Liver (tissue), 8 donors: ENCODE measurements at regions not wholly inside any gene's neighbourhood (a gene's known extent, or its start where the extent isn't known, plus 50 kb on each side); places are given as distances from the start of the nearest gene placed in this dataset.

Experiments used
- DNase-seq: peaks from one replicate; pipeline ENCODE4 v3.0.0-alpha.2; 2017; ENCODE audit warnings: low spot score
- H3K27ac ChIP-seq, 2 donors: one replicate each; pipeline ENCODE4 v1.7.0; 2013; ENCODE audit warnings: inconsistent platforms in 2 of 2, low read length in 2 of 2, control low read depth in 1 of 2, low read depth in 1 of 2, mild to moderate bottlenecking in 1 of 2
- H3K27me3 ChIP-seq, 4 donors: one replicate each; pipeline versions ENCODE4 v1.6.1 to v1.7.0; 2013; ENCODE audit warnings: low read length in 3 of 4, inconsistent platforms in 1 of 4, mild to moderate bottlenecking in 1 of 4, moderate library complexity in 1 of 4; ENCODE audit not compliant: control insufficient read depth in 4 of 4, insufficient read depth in 4 of 4
- H3K36me3 ChIP-seq, 4 donors: one replicate each; pipeline versions ENCODE4 v1.6.1 to v1.7.0; 2013; ENCODE audit warnings: low read length in 3 of 4, mild to moderate bottlenecking in 3 of 4, low read depth in 1 of 4, moderate library complexity in 1 of 4; ENCODE audit not compliant: control insufficient read depth in 4 of 4, insufficient read depth in 3 of 4
- H3K4me1 ChIP-seq, 4 donors: one replicate each; pipeline versions ENCODE4 v1.6.1 to v1.7.0; 2013; ENCODE audit warnings: low read length in 3 of 4, mild to moderate bottlenecking in 3 of 4, moderate library complexity in 1 of 4; ENCODE audit not compliant: control insufficient read depth in 4 of 4, insufficient read depth in 4 of 4
- H3K4me3 ChIP-seq, 3 donors: one replicate each; pipeline versions ENCODE4 v1.6.1 to v1.7.0; 2013; ENCODE audit warnings: low read length in 3 of 3, control low read depth in 1 of 3, low read depth in 1 of 3, mild to moderate bottlenecking in 1 of 3
- H3K9ac ChIP-seq, 2 donors: one replicate each; pipeline ENCODE4 v1.7.0; 2013; ENCODE audit warnings: low read length in 2 of 2, mild to moderate bottlenecking in 2 of 2, moderate library complexity in 2 of 2, control low read depth in 1 of 2, low read depth in 1 of 2
- H3K9me3 ChIP-seq, 4 donors: one replicate each; pipeline versions ENCODE4 v1.6.1 to v1.7.0; 2013; ENCODE audit warnings: low read length in 3 of 4; ENCODE audit not compliant: control insufficient read depth in 4 of 4
- ATF3 ChIP-seq: IDR thresholded peaks from 2 replicates; pipeline ENCODE4 v1.6.1; 2016; ENCODE audit warnings: antibody characterized with exemption
- CTCF ChIP-seq: fragments of 150-350 bp; IDR thresholded peaks from 2 replicates; pipeline ENCODE4 v1.5.1; 2017; ENCODE audit warnings: improper control_type of control experiment, low read depth, low read length; ENCODE audit not compliant: missing input control
- EGR1 ChIP-seq, 2 donors: IDR thresholded peaks; 2 replicates each; pipeline ENCODE4 v1.6.1; 2016 to 2018; ENCODE audit warnings: antibody characterized with exemption in 2 of 2, low read depth in 2 of 2
- FOXA1 ChIP-seq: IDR thresholded peaks from 2 replicates; pipeline ENCODE4 v1.6.1; 2016; ENCODE audit warnings: antibody characterized with exemption
- GABPA ChIP-seq, 2 donors: IDR thresholded peaks in 1 of 2; conservative IDR thresholded peaks in 1 of 2; 2 replicates each; pipeline ENCODE4 v1.6.1; 2016; ENCODE audit warnings: antibody characterized with exemption in 2 of 2, mild to moderate bottlenecking in 1 of 2, moderate library complexity in 1 of 2
- HNF4A ChIP-seq, 2 donors: conservative IDR thresholded peaks; 2 replicates each; pipeline ENCODE4 v1.6.1; 2016; ENCODE audit warnings: antibody characterized with exemption in 2 of 2, mild to moderate bottlenecking in 2 of 2
- JUND ChIP-seq, 2 donors: IDR thresholded peaks; 2 replicates each; pipeline ENCODE4 v1.6.1; 2016; ENCODE audit warnings: antibody characterized with exemption in 2 of 2
- NR2F2 ChIP-seq: IDR thresholded peaks from 2 replicates; pipeline ENCODE4 v1.6.1; 2016; ENCODE audit warnings: antibody characterized with exemption
- TAF1 ChIP-seq: conservative IDR thresholded peaks from 2 replicates; pipeline ENCODE4 v1.6.1; 2016; ENCODE audit warnings: antibody characterized with exemption, mild to moderate bottlenecking
- YY1 ChIP-seq: IDR thresholded peaks from 2 replicates; pipeline ENCODE4 v1.6.1; 2016; ENCODE audit warnings: antibody characterized with exemption, mild to moderate bottlenecking
- WGBS: extraction: QIAGEN DNeasy Blood & Tissue Kit; methylation state at CpG from one replicate; pipeline ENCODE4 v1.1.7; 2013; 5-methylcytosine and 5-hydroxymethylcytosine counted together
- TF ChIP-seq, protein P1 (sequence below): IDR thresholded peaks from 2 replicates; pipeline ENCODE4 v1.6.1; 2016; ENCODE audit warnings: antibody characterized with exemption
- TF ChIP-seq, protein P2 (sequence below): IDR thresholded peaks from 2 replicates; pipeline ENCODE4 v1.6.1; 2016; ENCODE audit warnings: antibody characterized with exemption
- donor health status: healthy.
- donor health status: healthy.
- donor health status: healthy.
- donor health status: healthy.
- donor health status: healthy.

GRCh38 chr11:28529046-28529445 lies 420.9 kb downstream of the METTL15 start:
- Histone ChIP-seq H3K27ac (no peak overlapping the region), H3K4me1 (no peaks in the 10 kb centered on the region), H3K9ac (no peak overlapping the region), H3K36me3 (no peaks in the 10 kb centered on the region), H3K9me3 (peaks cover 0 to 11% (median 5%) of the 10 kb centered on the region in 4 donors), H3K27me3 (no peaks in the 10 kb centered on the region), H3K4me3 (no peak overlapping the region)
- TF ChIP-seq JUND (IDR thresholded peaks at IDR 0.05) (no peak), ATF3 (no peak), NR2F2 (no peak), CTCF (no peak), YY1 (no peak), TAF1 (no peak), FOXA1 (no peak)
- TF ChIP-seq, protein P1, sequence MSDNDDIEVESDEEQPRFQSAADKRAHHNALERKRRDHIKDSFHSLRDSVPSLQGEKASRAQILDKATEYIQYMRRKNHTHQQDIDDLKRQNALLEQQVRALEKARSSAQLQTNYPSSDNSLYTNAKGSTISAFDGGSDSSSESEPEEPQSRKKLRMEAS, result no peak
- WGBS, result 89% methylated on average over 3 of the region's 3 CpGs
- DNase-seq, result no peak

GRCh38 chr11:28528217-28528616 lies 420.0 kb downstream of the METTL15 start:
- Histone ChIP-seq H3K4me3 (no peak overlapping the region), H3K9ac (no peak overlapping the region), H3K27me3 (no peaks in the 10 kb centered on the region), H3K9me3 (peaks cover 0 to 11% (median 5%) of the 10 kb centered on the region in 4 donors), H3K27ac (no peak overlapping the region), H3K4me1 (no peaks in the 10 kb centered on the region), H3K36me3 (no peaks in the 10 kb centered on the region)
- TF ChIP-seq NR2F2, result no peak
- TF ChIP-seq, protein P1, result no peak
- TF ChIP-seq ATF3, result no peak
- no peak for TF ChIP-seq EGR1 (IDR thresholded peaks at IDR 0.05; ENCODE audit: low read depth in 2 of 2)
- TF ChIP-seq YY1, result no peak
- TF ChIP-seq HNF4A (conservative IDR thresholded peaks at IDR 0.05), result no peak
- TF ChIP-seq JUND (IDR thresholded peaks at IDR 0.05), result no peak
- TF ChIP-seq CTCF, result no peak
- TF ChIP-seq GABPA (IDR thresholded peaks at IDR 0.05 in 1 of 2, conservative IDR thresholded peaks at IDR 0.05 in 1 of 2), result no peak
- no peak for TF ChIP-seq TAF1
- TF ChIP-seq, protein P2, sequence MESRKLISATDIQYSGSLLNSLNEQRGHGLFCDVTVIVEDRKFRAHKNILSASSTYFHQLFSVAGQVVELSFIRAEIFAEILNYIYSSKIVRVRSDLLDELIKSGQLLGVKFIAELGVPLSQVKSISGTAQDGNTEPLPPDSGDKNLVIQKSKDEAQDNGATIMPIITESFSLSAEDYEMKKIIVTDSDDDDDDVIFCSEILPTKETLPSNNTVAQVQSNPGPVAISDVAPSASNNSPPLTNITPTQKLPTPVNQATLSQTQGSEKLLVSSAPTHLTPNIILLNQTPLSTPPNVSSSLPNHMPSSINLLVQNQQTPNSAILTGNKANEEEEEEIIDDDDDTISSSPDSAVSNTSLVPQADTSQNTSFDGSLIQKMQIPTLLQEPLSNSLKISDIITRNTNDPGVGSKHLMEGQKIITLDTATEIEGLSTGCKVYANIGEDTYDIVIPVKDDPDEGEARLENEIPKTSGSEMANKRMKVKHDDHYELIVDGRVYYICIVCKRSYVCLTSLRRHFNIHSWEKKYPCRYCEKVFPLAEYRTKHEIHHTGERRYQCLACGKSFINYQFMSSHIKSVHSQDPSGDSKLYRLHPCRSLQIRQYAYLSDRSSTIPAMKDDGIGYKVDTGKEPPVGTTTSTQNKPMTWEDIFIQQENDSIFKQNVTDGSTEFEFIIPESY, result no peak
- WGBS, result 80% methylated on average over 4 of the region's 4 CpGs
- DNase-seq, result no peak
